ENCODE measurements at regions not wholly inside any gene's neighbourhood (a gene's known extent, or its start where the extent isn't known, plus 50 kb on each side); places are given as distances from the start of the nearest gene placed in this dataset.

GRCh38 chr2:225165052-225165451 lies 122.8 kb upstream of the DOCK10 start:
- no peak for TF ChIP-seq CTCF (IDR thresholded peaks at IDR 0.05)
- no peak for TF ChIP-seq EZH2 (IDR thresholded peaks at IDR 0.05)
